GOT3 (cell line): ENCODE measurements at regions not wholly inside any gene's neighbourhood (a gene's known extent, or its start where the extent isn't known, plus 50 kb on each side); places are given as distances from the start of the nearest gene placed in this dataset.

Experiments used
- DNase-seq: peaks from one replicate; lab custom pipeline; 2025; ENCODE audit warnings: mixed read lengths; lab: John Stamatoyannopoulos, UW

DNA sequence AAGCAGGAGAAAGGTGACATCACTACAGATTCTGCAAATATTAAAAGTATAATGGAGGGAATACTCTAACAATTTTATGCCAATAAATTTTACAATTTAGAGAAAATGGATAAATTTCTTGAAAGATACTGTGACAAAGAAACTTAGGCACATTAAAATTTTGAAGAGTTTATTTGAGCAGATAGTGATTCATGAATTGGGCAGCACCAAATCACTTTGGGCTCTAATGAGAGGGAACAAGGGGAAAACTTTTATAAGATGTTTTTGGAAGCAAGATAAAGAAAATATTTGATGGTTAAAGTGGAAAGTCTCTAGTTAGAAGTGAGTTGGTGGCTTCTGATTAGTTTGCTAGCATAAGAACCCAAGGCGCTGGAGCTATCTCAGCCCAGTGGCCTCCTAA, 55.2 kb upstream of the FMN2 start:
- DNase-seq = no peak
